Neural progenitor cell (in vitro differentiated cells): ENCODE measurements at regions not wholly inside any gene's neighbourhood (a gene's known extent, or its start where the extent isn't known, plus 50 kb on each side); places are given as distances from the start of the nearest gene placed in this dataset.

ENCODE experiments used
- CTCF ChIP-seq: fragments of 200-600 bp; sonication (generic); IDR thresholded peaks from 2 replicates; pipeline ENCODE4 v1.5.1; 2017; ENCODE audit warnings: antibody characterized with exemption, mild to moderate bottlenecking
- EZH2phosphoT487 ChIP-seq: fragments of 200-600 bp; sonication (generic); IDR thresholded peaks from 2 replicates; pipeline ENCODE4 v1.6.1; 2017; ENCODE audit warnings: antibody characterized with exemption

- TF ChIP-seq CTCF, result no peak
- TF ChIP-seq EZH2phosphoT487, result no peak
Observed at GRCh38 chr1:188906921-188907641, 1570.6 kb downstream of the BRINP3 start.
